Cardiac muscle cell (in vitro differentiated cells and primary cell): ENCODE measurements at regions not wholly inside any gene's neighbourhood (a gene's known extent, or its start where the extent isn't known, plus 50 kb on each side); places are given as distances from the start of the nearest gene placed in this dataset.

Experiments used
- DNase-seq, 2 donors: peaks; one replicate each; pipeline versions ENCODE4 v3.0.0 to v3.0.0-alpha.2; 2010 to 2017; ENCODE audit warnings: low read depth in 1 of 2, low spot score in 1 of 2
- H3K27ac ChIP-seq: fragments of 200-600 bp; sonication (generic); 2 replicates; pipeline ENCODE4 v1.5.1; 2016
- H3K27me3 ChIP-seq: fragments of 200-600 bp; sonication (generic); 2 replicates; pipeline ENCODE4 v1.6.0; 2016; ENCODE audit warnings: control low read depth
- H3K36me3 ChIP-seq: fragments of 200-600 bp; sonication (generic); 2 replicates; pipeline ENCODE4 v1.5.1; 2016; ENCODE audit warnings: control low read depth
- H3K4me1 ChIP-seq: fragments of 200-600 bp; sonication (generic); 2 replicates; pipeline ENCODE4 v1.8.1; 2017; ENCODE audit warnings: low read depth, mild to moderate bottlenecking, mixed run types
- H3K4me3 ChIP-seq: fragments of 200-600 bp; sonication (generic); 2 replicates; pipeline ENCODE4 v1.5.1; 2016; ENCODE audit warnings: mild to moderate bottlenecking
- H3K9me3 ChIP-seq: fragments of 200-600 bp; sonication (generic); 2 replicates; pipeline ENCODE4 v1.5.1; 2017; ENCODE audit warnings: low read depth, mild to moderate bottlenecking, control low read depth
- CTCF ChIP-seq: IDR thresholded peaks from 2 replicates; pipeline ENCODE4 v1.5.1; 2012; ENCODE audit warnings: low read depth, mild to moderate bottlenecking, low read length

- Histone ChIP-seq H3K9me3 (no peaks in the 10 kb centered on the region), H3K27ac (no peak overlapping the region)
- no peak for TF ChIP-seq CTCF
Measured at GRCh38 chr3:120838441-120839091, 69.4 kb upstream of the STXBP5L start.

DNA sequence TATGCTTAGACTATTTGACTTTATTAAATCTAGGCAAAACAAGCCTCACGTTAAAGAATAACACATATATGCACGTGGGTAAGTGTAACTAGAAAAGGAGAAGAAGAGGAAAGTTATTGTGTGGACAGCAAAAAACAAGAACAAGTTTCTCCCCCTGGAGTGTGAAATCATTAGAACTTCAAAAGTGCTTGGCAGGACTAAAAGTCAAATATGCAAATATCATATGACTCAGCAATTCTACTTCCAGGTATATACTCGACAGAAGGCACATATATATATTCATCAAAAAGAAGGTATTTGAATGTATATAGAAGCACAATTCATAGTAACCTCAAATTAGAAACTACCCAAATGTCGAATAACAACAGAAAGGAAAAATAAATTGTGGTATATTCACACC lies 68.9 kb upstream of the STXBP5L start:
- H3K27ac ChIP-seq, result no peak overlapping the region

More at GRCh38 chr3:120838441-120839091, 69.4 kb upstream of the STXBP5L start:
- no peak for DNase-seq
- H3K27me3 ChIP-seq, result no peaks in the 10 kb centered on the region
- no peak overlapping the region for H3K4me3 ChIP-seq
- H3K4me1 ChIP-seq, result no peaks in the 10 kb centered on the region
- no peaks in the 10 kb centered on the region for H3K36me3 ChIP-seq

DNA sequence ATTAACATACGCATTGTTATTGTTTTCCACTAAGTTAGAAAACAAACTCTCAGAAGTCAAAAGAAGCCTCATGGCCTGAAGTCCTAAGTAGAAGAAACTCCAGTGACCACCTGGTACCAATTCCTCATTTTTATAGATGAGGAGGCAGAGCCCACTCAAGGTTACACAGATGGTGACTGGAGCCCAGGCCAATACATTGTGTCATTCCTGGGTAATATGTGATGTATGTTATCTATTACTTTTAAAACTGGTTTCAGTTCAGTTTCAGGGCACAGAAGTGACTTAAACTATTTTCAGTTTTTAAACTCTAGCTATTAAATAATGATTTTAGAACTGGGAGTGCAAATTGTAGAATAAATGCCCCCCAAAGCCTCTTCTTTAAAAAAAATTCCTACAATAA lies 66.7 kb upstream of the STXBP5L start:
- H3K36me3 ChIP-seq, result no peaks in the 10 kb centered on the region
- DNase-seq, result no peak
- H3K27me3 ChIP-seq, result no peaks in the 10 kb centered on the region
- no peak overlapping the region for H3K27ac ChIP-seq
- H3K4me1 ChIP-seq, result no peaks in the 10 kb centered on the region
- no peaks in the 10 kb centered on the region for H3K9me3 ChIP-seq
- TF ChIP-seq CTCF, result no peak
- H3K4me3 ChIP-seq, result no peak overlapping the region

More for the DNA sequence above, 68.9 kb upstream of the STXBP5L start:
- TF ChIP-seq CTCF, result no peak
- no peak for DNase-seq
- Histone ChIP-seq H3K27me3 (no peaks in the 10 kb centered on the region), H3K9me3 (no peaks in the 10 kb centered on the region), H3K36me3 (no peaks in the 10 kb centered on the region), H3K4me3 (no peak overlapping the region), H3K4me1 (no peaks in the 10 kb centered on the region)

DNA sequence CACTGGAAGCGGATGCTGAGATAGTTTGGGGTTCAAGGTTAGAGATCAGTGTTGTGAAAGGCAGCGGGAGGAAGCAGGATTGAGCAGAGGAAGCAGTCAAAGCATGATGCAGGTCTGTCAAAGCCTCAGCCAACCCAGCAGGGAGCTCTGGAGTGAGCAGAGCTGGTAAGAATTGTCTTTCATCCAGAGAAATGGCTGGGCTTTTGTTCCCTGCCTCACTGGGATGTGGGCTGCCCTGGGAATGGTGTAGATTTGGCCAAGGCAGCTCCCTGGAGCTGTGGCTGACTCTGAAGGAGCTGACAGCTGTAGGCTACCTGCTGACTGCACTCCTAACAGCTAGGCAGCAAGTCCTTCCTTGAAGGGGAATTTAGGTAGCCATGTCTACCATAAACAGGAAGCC lies 61.9 kb upstream of the STXBP5L start:
- Histone ChIP-seq H3K4me1 (no peaks in the 10 kb centered on the region), H3K36me3 (no peaks in the 10 kb centered on the region), H3K4me3 (no peak overlapping the region), H3K27ac (no peak overlapping the region), H3K9me3 (no peaks in the 10 kb centered on the region), H3K27me3 (no peaks in the 10 kb centered on the region)
- DNase-seq, result no peak
- no peak for TF ChIP-seq CTCF

DNA sequence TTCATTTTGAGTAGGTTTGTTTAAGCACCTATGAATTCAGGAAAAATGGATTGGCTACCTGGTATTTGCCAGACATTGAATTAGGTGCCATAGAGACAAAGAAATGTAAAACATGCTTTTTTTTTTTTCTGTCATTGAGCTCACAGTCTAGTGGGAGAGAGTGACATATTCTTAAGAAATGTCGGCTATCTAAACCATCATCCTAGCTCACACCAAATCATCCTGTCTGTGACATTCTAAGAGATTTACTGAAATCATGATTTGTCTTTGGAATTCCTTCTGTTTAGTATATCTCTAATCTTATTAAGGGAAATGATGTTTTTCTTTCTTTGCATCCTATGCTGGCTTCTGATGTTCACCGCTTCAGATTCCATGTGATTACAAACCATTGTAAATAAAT lies 59.5 kb upstream of the STXBP5L start:
- H3K4me1 ChIP-seq, result no peaks in the 10 kb centered on the region
- H3K9me3 ChIP-seq, result no peaks in the 10 kb centered on the region
- H3K27me3 ChIP-seq, result no peaks in the 10 kb centered on the region
- DNase-seq, result no peak
- H3K4me3 ChIP-seq, result no peak overlapping the region
- no peak for TF ChIP-seq CTCF
- H3K36me3 ChIP-seq, result no peaks in the 10 kb centered on the region
- no peak overlapping the region for H3K27ac ChIP-seq
